ENCODE measurements at regions not wholly inside any gene's neighbourhood (a gene's known extent, or its start where the extent isn't known, plus 50 kb on each side); places are given as distances from the start of the nearest gene placed in this dataset.

- Histone ChIP-seq H3K36me3 (ENCODE audit: control insufficient read depth, insufficient read depth, low read length) (no peaks in the 10 kb centered on the region), H3K4me3 (replicated peaks; ENCODE audit: low read depth, low read length) (no peak overlapping the region), H3K27me3 (replicated peaks; ENCODE audit: control insufficient read depth, insufficient read depth, low read length) (no peaks in the 10 kb centered on the region)
- no peak for TF ChIP-seq CTCF (IDR thresholded peaks at IDR 0.05; ENCODE audit: insufficient read depth, low read length, poor library complexity, severe bottlenecking)
- DNase-seq (ENCODE audit: extremely low read depth, insufficient read length) = no peak
Observed at GRCh38 chr2:226317970-226318369, 481.6 kb downstream of the IRS1 start.

- no peaks in the 10 kb centered on the region for H3K36me3 ChIP-seq (ENCODE audit: control insufficient read depth, insufficient read depth, low read length)
- DNase-seq (ENCODE audit: extremely low read depth, insufficient read length) = no peak
- H3K27me3 ChIP-seq (replicated peaks; ENCODE audit: control insufficient read depth, insufficient read depth, low read length) = peaks cover 2% of the 10 kb centered on the region; the same call in 1 of the 2 replicates
- H3K4me3 ChIP-seq (replicated peaks; ENCODE audit: low read depth, low read length) = no peak overlapping the region
- TF ChIP-seq CTCF (IDR thresholded peaks at IDR 0.05; ENCODE audit: insufficient read depth, low read length, poor library complexity, severe bottlenecking) = no peak
Observed at GRCh38 chr2:226313060-226313459, 486.6 kb downstream of the IRS1 start.

- no peak for DNase-seq (ENCODE audit: extremely low read depth, insufficient read length)
- H3K4me3 ChIP-seq (replicated peaks; ENCODE audit: low read depth, low read length) = no peak overlapping the region
- peaks cover 2% of the 10 kb centered on the region; the same call in 1 of the 2 replicates for H3K27me3 ChIP-seq (replicated peaks; ENCODE audit: control insufficient read depth, insufficient read depth, low read length)
- H3K36me3 ChIP-seq (ENCODE audit: control insufficient read depth, insufficient read depth, low read length) = no peaks in the 10 kb centered on the region
- TF ChIP-seq CTCF (IDR thresholded peaks at IDR 0.05; ENCODE audit: insufficient read depth, low read length, poor library complexity, severe bottlenecking) = no peak
Observed at GRCh38 chr2:226312155-226312554, 487.5 kb downstream of the IRS1 start.

GRCh38 chr2:226310146-226310545 lies 489.5 kb downstream of the IRS1 start:
- H3K4me3 ChIP-seq (replicated peaks; ENCODE audit: low read depth, low read length) = no peak overlapping the region
- H3K27me3 ChIP-seq (replicated peaks; ENCODE audit: control insufficient read depth, insufficient read depth, low read length) = peaks cover 2% of the 10 kb centered on the region; the same call in 1 of the 2 replicates
- no peak for DNase-seq (ENCODE audit: extremely low read depth, insufficient read length)
- no peak for TF ChIP-seq CTCF (IDR thresholded peaks at IDR 0.05; ENCODE audit: insufficient read depth, low read length, poor library complexity, severe bottlenecking)
- no peaks in the 10 kb centered on the region for H3K36me3 ChIP-seq (ENCODE audit: control insufficient read depth, insufficient read depth, low read length)

- Histone ChIP-seq H3K27me3 (replicated peaks; ENCODE audit: control insufficient read depth, insufficient read depth, low read length) (peaks cover 2% of the 10 kb centered on the region; the same call in 1 of the 2 replicates), H3K4me3 (replicated peaks; ENCODE audit: low read depth, low read length) (no peak overlapping the region), H3K36me3 (ENCODE audit: control insufficient read depth, insufficient read depth, low read length) (no peaks in the 10 kb centered on the region)
- DNase-seq (ENCODE audit: extremely low read depth, insufficient read length) = no peak
- no peak for TF ChIP-seq CTCF (IDR thresholded peaks at IDR 0.05; ENCODE audit: insufficient read depth, low read length, poor library complexity, severe bottlenecking)
Observed at GRCh38 chr2:226308986-226309385, 490.6 kb downstream of the IRS1 start.

- TF ChIP-seq CTCF (IDR thresholded peaks at IDR 0.05; ENCODE audit: insufficient read depth, low read length, poor library complexity, severe bottlenecking) = no peak
- Histone ChIP-seq H3K36me3 (ENCODE audit: control insufficient read depth, insufficient read depth, low read length) (no peaks in the 10 kb centered on the region), H3K27me3 (replicated peaks; ENCODE audit: control insufficient read depth, insufficient read depth, low read length) (peaks cover 2% of the 10 kb centered on the region; the same call in 1 of the 2 replicates), H3K4me3 (replicated peaks; ENCODE audit: low read depth, low read length) (no peak overlapping the region)
- DNase-seq (ENCODE audit: extremely low read depth, insufficient read length) = no peak
Observed at GRCh38 chr2:226308323-226308680, 491.3 kb downstream of the IRS1 start.

Measured in GM06990 (cell line).